NCI-H146 (cell line): ENCODE measurements at regions not wholly inside any gene's neighbourhood (a gene's known extent, or its start where the extent isn't known, plus 50 kb on each side); places are given as distances from the start of the nearest gene placed in this dataset.

ENCODE experiments used
- DNase-seq: peaks from one replicate; lab custom pipeline; 2025; lab: John Stamatoyannopoulos, UW

DNA sequence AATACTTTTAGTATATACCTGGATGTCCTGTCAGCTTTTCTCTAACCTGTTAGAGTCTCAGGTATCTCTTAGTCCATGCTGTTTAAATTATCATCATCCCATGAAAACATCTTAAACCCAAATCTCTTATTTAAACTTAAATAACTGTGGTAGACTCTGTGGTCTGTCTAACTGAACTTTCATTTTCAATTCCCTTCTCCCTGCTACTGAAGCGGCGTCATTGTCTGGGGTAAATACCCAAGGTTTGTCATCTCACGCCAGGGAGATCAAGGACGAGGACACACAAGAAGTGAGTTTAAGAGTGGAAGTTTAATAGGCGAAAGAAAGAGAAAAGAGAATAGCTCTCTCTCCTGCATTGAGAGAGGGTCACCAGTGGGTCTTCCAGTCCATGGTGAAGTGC lies 804.4 kb upstream of the CELF2 start:
- no peak for DNase-seq

DNA sequence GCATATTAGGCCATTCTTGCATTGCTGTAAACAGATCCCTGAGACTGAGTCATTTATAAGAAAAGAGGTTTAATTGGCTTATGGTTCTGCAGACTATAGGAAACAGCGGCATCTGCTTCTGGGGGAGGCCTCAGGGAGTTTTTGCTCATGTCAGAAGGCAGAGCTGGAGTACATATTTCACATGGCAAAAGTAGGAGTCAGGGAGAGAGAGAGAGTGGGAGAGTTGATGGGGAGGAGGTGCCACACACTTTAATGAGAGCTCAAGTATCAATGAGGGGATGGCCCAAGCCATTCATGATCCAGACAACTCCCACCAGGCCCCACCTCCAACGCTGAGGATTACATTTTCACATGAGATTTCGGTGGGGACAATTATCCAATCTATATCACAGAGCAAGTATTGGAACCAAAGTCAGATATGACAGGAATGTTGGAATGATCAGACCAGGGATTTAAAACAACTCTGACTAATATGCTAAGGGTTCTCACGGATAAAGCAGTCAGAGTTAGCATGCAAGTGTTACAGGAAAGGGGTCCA lies 795.3 kb upstream of the CELF2 start:
- DNase-seq: no peak

DNA sequence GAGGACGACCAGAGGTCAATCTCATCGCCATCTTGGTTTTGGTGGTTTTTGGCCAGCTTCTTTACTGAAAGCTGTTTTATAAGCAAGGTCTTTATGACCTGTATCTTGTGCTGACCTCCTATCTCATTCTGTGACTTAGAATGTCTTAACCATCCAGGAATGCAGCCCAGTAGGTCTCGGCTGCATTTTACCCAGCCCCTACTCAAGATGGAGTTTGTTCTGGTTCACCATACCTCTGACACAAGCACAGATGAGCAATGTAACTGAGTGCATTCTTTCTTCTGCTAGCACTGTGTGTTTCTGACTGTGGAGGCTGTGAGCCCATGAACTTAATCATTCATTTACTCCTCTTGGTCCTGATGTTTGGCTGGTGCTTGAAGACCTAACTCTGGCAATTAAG lies 794.5 kb upstream of the CELF2 start:
- DNase-seq: no peak

DNA sequence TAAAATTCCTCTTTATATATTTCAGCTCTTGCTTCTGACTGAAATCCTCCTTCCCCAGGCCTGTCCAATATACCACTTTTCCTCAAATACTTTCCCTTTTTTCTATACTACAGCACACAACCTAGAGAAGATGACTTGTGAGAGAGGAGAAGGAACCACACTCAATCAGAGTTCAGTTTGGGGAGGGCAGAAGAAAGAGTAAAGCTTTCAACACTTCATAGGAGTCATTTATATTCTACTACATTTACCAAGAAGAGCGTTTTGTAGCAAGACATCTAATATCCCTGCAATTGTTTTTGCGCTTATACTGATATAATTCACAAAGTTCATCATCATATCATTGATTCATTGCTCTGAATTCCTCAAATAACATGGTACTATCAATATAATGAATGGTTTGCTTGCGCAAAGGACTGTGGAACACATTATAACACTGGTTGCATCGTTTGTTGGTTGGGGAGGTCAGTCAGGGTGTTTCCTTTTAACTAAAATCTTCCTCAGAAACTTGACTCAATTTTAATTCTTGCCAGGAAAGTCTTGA lies 792.5 kb upstream of the CELF2 start:
- DNase-seq: no peak

DNA sequence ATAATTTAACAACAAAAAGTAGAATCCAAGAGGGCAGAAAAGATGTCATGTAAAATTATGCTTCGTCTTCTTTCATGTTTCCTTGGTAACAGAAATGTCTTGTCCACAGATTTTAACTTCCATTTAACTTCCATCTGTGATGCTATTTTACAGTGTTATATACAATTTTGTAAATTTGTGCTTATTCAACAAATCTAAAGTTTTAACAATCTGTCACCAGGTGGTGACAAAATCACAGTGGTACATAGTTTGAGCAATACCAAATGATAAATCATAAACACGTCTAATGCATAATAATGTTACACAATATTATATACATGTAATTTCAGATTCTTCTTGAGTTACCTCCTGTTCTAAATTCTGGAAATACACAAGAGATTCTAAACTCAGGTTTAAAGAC lies 784.4 kb upstream of the CELF2 start:
- DNase-seq: no peak

DNA sequence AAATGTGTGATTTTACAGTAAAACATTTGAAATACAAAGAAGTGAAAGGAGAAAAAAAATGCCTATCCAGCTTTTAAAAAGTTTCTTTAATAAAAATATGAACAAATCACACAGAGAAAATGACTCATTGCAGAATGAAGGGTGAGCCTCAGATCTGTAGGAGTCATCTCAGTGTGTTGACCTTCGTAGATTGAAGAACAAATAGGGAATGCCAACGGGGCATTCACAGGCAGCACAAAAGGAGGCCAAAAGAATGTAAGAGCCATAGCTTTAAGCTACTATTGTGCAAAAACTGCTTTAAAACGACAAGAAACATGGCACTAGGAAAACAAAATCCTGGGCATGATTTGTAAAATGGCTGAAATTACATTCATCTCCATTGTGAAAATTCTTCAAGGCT lies 782.7 kb upstream of the CELF2 start:
- DNase-seq: no peak

DNA sequence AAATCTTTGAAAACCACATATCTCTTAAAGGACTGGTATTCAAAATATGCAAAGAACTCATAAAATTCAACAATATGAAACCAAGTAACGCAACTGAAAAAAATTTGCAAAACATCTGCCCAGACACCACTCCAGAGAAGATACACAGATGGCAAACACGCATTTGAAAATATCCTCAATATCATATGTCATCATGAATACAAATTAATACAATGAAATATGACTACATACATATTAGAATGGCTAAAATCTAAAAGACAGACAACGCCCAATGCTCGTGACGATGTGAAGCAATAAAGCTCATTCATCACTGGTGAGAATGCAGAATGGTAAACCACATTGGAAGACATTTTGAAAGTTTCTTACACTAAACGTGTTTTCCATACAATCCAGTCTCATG lies 770.1 kb upstream of the CELF2 start:
- DNase-seq: no peak

DNA sequence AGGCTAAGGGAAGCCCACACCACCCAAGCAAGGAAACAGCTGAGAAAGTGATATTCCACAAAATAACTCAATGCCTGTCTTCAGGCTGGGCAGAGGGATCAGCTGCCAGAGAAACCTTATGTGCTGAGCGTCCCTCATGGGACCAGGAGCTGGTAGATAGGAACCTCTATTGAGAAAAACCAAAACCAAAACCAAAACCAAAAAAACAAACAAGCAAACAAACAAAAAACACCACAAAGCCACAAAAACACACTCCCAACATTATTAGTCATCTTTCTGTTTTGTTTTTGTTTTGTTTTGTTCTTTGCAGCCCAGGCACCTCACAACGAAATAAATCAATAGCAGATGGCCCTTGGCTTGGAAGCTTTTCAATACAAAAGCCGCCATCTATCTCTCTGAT lies 760.8 kb upstream of the CELF2 start:
- DNase-seq: no peak

DNA sequence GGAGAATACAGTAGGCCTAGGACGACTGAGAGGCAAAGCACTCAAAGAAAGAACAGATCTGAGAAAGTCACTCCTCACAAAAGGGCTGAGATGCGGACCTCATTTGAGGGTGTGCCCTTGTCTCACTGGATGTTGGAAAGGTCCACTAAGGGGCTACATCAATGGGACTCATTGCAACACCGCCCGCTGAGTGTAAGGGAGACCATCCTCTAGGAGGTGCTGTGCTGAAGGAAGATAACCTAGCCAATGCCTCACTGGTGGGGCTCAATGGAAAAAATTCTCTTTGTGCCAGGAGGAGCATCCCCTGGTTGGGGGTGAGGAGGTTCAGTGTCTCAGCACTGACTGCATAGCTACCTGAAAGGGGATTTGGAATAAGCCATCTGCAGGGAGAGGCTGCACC lies 758.7 kb upstream of the CELF2 start:
- DNase-seq: no peak

DNA sequence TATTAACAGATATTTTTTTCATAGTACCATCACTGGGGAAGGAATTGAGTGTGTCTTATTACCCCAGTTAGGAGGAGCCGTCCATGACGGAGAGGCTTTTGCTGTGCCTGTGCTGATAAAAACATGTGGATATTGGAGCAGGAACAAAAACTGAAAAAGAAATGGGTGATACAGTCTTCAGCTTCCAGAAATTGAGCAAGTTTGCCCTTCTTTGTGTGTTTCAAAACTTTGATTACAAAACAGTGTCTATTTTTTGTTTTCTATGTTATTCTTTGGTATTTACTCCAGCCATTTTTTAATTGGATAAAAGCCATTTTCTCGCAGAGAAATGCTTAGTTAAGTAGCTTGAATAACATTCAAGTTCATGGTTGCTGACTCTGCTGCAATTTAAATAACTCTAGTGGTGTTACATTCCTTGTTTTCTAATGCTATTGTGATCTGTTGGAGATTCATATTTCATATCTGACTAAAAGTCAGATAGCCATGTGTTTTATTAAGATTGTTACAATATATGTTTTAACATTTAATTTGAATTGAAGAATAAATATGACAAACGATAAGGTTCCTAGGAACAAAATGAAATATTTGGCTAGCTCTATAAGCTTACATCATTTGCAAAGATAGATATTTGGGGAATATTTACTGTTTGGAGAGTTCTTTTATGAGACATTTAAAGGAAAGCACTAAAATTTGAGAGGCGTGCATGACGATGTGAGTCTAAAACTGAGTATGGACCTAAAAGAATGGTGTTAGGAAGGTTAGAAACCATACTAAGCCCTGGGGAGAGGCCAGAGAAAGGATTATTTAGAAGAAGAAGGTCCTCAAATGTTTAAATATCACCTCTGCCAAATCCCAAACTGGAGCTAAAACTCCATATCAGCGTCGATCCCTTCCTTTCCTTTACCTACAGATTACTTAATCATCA lies 747.3 kb upstream of the CELF2 start:
- no peak for DNase-seq

DNA sequence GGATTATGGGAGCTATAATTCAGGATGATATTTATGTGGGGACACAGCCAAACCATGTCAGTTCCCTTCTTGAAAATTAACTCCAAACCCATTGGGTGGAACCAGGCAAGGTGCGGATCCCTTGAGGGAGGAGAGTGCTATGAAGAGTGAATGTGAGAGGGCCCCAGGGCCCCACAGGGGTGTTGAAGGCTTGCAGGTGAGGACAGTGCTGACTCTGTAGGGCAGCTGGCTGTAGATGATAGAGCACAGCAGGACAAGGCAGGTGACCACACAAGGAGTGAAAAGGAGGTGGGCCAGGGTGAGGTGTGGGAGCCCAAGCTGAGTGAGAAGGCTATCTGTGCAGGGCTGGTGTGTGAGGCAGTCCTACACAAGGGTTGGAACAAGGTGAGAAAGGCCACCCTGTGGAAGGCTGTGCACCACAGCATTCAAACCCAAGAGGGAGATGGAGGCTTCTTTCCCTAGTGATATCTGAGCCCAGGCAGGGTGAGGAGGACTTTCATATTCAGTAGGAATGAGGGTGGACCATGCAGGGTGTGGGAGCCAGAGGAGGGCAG lies 746.0 kb upstream of the CELF2 start:
- DNase-seq: peak; percentile 92

DNA sequence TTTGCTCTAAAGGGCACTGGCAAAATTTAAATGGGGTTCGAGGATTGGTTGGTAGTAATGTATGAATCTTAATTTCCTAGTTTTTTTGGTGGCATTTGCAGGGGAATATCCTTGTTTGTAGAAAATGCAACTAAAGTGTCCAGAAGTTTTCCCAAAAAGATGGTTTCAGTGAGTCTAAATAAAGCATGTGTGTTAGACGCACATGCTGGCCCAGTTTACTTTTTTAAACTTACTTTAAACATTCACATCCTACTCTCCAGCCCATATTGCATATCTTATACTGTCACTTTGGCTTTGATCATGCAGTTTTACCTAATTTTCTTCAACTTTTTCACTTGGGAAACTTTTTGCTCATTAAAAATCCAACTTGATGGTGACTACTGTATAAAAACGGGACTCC lies 744.0 kb upstream of the CELF2 start:
- no peak for DNase-seq

DNA sequence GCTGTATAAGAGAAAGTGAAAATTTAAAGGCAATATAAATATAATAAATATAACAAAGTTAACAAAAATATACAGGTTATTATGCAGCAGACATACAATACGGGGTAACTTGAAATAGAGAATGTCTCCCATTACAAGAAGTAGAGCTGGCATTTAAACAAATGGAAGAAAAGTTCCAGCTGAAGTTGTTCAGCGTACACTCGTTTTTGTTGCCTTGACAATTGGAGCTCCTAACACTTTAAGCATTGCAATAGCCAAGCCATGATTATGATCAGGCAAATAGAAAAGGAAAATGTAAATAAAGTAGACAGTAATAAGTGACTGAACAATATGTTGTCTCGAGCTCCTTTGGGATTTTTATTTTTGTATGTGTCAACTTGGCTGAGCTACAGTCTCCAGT lies 737.8 kb upstream of the CELF2 start:
- DNase-seq: no peak

DNA sequence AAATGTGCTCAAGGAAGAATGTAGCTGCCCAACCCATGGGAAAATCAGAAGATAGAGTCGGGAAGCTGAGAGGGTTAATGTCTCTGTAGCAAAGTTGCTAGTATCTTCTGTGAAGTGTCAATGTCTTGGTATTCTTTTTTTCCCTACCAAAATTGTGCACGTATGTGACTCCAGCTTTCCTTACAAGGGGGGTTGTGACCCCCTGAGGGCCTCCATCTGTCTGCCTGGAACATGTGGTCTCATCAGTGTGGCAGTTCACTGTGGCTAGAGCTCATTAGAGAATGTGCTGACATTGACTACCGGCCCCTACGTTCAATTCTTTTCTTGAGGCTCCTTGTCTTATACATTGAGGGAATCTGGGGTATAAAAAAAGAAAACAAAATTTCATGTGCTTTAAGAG lies 725.2 kb upstream of the CELF2 start:
- no peak for DNase-seq

DNA sequence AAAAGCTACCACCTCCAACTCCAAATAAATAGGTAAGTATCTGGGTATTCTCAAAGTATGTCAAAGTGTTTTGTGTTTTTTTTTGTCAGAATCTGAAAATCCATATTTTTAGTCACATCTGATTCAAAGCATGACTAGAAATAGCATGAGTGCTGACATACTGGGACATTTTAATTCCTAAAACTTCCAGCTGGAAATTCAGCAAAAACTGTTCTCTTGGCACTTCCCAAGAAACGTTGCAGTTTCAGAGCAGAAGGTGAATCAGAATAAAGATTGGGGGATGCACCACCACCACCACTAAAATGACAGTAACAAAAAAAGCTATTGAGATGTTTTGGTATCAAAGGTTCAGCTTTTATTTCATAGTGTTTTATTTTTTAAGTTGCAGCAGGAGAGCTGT lies 724.6 kb upstream of the CELF2 start:
- no peak for DNase-seq

DNA sequence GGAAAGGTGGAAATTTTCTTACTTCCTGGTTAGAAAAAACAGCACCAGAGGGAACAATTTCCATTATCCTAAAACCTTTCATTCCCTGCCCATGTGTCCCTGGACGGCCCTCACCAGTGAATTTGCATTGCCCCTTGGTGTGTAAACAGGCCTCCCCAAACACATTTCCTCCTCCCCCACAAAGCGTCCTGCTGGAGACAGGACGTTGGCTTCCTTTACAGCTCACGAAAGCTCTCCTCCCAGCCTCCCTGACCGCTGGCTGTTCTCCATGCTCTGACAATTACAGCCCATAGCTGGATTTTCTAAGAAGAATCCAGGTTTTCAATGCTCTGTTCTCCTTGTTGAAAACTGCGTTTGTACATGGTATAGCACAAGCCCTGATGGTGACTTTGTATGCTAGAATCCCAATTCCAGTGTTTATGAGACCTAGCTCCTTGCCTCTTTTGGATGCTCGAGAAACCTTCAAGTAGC lies 724.2 kb upstream of the CELF2 start:
- DNase-seq: peak; percentile 23

DNA sequence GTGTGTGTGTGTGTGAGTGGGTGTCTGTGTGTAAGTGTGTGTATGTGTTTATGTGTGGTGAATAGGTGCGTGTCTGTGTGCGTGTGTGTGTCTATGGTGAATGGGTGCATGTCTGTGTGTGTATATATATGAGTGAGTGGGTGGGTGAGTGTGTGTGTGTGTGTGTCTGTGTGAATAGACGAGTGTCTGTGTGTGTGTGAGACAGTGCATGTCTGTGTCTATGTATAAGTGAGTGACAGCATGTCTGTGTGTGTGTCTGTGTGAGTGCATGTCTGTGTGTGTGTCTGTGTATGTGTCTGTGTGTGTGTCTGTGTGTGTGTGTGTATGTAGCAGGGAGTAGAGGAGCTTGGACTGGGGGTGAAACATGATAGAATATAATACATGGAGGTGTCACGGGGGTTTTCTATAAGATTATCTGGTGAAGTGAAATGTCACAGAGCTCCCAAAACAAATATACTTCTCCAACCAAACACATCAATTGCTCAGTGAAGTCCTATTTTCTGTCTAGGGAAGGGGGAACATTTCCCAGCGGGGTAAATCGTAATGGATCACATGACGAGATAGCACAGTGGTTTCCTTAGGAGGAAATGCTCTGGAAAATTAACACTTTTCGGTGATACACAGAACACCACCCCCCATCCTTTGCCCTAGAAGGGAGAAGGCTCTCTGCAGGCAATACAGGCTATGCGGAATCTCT lies 723.3 kb upstream of the CELF2 start:
- DNase-seq: no peak

DNA sequence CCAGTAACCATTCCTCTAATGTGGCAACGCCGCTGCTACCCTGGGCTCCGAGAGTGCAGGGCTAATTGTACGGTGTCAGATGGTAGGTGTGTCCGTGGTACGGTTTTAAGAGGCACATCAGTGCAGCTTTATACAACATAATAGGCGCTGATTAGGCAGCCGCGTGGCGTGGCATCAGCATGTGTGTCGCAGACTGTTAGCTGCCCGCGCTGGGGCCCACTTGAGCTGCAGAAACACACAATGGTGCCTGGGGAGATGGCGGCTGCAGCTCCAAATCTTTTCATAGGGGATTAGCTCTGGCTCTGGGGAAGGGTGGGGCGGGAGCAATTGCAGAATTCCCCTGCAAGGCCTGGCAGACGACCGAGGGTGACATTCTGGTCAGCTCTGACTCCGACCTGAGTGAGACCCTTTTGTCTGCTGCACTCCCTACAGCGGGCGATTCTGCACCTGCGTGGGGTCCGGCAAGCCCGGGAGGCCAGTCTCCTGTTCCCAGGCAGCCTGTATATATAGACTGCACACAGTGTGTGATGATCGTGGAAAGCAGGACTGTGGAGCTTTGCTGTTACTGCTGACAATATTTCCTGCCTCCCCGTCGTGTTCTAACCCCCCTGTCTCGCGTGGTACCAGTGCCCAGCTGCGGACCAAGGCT lies 722.7 kb upstream of the CELF2 start:
- peak; percentile 82 for DNase-seq

DNA sequence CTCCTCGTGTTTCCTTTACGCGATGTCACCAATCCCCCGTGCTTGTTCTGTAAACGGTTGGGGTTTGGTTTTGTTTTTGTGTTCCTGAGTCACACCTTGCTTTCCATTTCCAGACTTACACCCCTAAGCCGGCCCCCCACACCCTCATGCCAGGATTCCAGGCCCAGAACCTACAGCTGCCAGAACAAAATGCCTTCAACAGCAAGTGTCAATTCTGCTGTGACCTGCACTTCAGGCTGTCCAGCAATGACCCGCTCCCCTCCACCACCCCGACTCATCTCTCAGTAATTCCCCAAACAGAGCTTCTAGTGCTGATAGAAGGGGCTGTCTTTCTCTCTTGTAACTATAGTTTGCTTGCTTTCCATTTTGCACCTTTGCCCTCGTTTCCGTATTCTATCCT lies 722.1 kb upstream of the CELF2 start:
- DNase-seq: peak; percentile 51

DNA sequence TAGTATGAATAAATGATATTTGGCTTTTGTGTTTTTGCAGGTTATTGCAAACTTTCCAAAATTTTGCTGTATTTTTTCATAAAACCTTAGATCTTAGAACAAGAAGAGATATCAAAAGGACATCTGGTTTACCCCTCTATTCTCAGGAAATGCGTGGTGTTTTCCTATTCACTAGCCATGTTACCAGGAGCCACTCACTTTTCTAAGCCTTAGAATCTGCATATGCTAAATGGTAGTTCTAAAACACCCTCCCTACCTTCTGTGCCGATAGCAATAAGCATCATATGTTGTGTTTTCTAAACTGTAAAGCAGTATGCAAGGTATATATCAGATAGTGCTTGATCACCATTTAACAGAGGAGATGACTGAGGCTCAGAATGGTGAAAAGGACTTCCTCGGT lies 715.0 kb upstream of the CELF2 start:
- DNase-seq: no peak

DNA sequence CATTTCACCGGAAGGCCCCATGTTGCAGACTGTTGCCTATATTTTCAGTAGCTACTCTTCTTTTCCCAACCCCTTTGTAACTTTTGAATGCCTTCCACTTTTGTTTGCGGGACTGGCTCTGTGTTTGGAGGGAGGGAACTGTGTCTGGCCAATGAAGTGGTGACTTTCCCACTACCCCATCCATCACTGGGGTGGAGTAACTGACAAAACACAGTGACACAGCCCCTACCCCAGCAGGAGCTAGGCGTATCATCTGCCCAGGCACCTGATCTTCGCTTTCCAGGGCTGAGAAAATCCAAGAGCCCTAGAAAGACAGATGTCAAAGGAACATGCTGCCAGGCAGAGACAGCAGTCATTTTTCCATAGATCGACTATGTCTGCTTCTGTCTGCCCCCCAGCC lies 710.6 kb upstream of the CELF2 start:
- DNase-seq: no peak

DNA sequence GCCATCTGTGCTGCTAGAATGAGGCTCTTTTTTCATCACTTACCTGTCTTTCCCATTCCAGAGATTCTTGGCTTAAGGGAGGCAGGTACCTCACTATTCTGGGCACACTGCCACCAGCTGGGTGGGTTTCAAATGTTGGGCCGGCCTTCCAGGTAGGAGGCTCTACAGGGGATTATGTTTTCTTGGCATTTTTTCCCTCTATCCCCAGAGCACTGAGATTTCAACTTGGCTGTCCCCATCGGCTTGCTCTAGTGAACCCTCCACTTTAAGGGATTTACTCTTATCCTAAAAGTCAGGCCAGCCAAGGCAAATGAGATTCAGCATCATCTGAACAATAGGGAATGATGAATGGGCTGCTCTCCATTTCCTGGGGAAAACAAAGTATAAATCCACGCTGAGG lies 710.1 kb upstream of the CELF2 start:
- no peak for DNase-seq
